ENCODE measurements at regions not wholly inside any gene's neighbourhood (a gene's known extent, or its start where the extent isn't known, plus 50 kb on each side); places are given as distances from the start of the nearest gene placed in this dataset.

GRCh38 chr6:90770778-90771177 is 183.9 kb upstream of the MAP3K7 start:
- no peak for DNase-seq (ENCODE audit: extremely low read depth, insufficient read length)
- no peak overlapping the region for H3K4me3 ChIP-seq (replicated peaks; ENCODE audit: low read depth, low read length)
- no peaks in the 10 kb centered on the region for H3K36me3 ChIP-seq (ENCODE audit: control insufficient read depth, insufficient read depth, low read length)
- no peak for TF ChIP-seq CTCF (IDR thresholded peaks at IDR 0.05; ENCODE audit: insufficient read depth, low read length, poor library complexity, severe bottlenecking)
- H3K27me3 ChIP-seq (replicated peaks; ENCODE audit: control insufficient read depth, insufficient read depth, low read length), result no peaks in the 10 kb centered on the region

GRCh38 chr6:90765895-90766294 is 179.0 kb upstream of the MAP3K7 start:
- DNase-seq (ENCODE audit: extremely low read depth, insufficient read length), result no peak
- no peaks in the 10 kb centered on the region for H3K36me3 ChIP-seq (ENCODE audit: control insufficient read depth, insufficient read depth, low read length)
- TF ChIP-seq CTCF (IDR thresholded peaks at IDR 0.05; ENCODE audit: insufficient read depth, low read length, poor library complexity, severe bottlenecking), result no peak
- H3K4me3 ChIP-seq (replicated peaks; ENCODE audit: low read depth, low read length), result no peak overlapping the region
- H3K27me3 ChIP-seq (replicated peaks; ENCODE audit: control insufficient read depth, insufficient read depth, low read length), result no peaks in the 10 kb centered on the region

GRCh38 chr6:90765491-90765890 is 178.6 kb upstream of the MAP3K7 start:
- DNase-seq (ENCODE audit: extremely low read depth, insufficient read length), result no peak
- Histone ChIP-seq H3K4me3 (replicated peaks; ENCODE audit: low read depth, low read length) (no peak overlapping the region), H3K36me3 (ENCODE audit: control insufficient read depth, insufficient read depth, low read length) (no peaks in the 10 kb centered on the region), H3K27me3 (replicated peaks; ENCODE audit: control insufficient read depth, insufficient read depth, low read length) (no peaks in the 10 kb centered on the region)
- TF ChIP-seq CTCF (IDR thresholded peaks at IDR 0.05; ENCODE audit: insufficient read depth, low read length, poor library complexity, severe bottlenecking), result no peak

GRCh38 chr6:90764001-90764400 is 177.1 kb upstream of the MAP3K7 start:
- H3K27me3 ChIP-seq (replicated peaks; ENCODE audit: control insufficient read depth, insufficient read depth, low read length), result no peaks in the 10 kb centered on the region
- no peaks in the 10 kb centered on the region for H3K36me3 ChIP-seq (ENCODE audit: control insufficient read depth, insufficient read depth, low read length)
- no peak overlapping the region for H3K4me3 ChIP-seq (replicated peaks; ENCODE audit: low read depth, low read length)
- no peak for DNase-seq (ENCODE audit: extremely low read depth, insufficient read length)
- no peak for TF ChIP-seq CTCF (IDR thresholded peaks at IDR 0.05; ENCODE audit: insufficient read depth, low read length, poor library complexity, severe bottlenecking)

GRCh38 chr6:90759664-90760063 is 172.8 kb upstream of the MAP3K7 start:
- Histone ChIP-seq H3K36me3 (ENCODE audit: control insufficient read depth, insufficient read depth, low read length) (no peaks in the 10 kb centered on the region), H3K27me3 (replicated peaks; ENCODE audit: control insufficient read depth, insufficient read depth, low read length) (no peaks in the 10 kb centered on the region), H3K4me3 (replicated peaks; ENCODE audit: low read depth, low read length) (no peak overlapping the region)
- no peak for TF ChIP-seq CTCF (IDR thresholded peaks at IDR 0.05; ENCODE audit: insufficient read depth, low read length, poor library complexity, severe bottlenecking)
- no peak for DNase-seq (ENCODE audit: extremely low read depth, insufficient read length)

- Histone ChIP-seq H3K27me3 (replicated peaks; ENCODE audit: control insufficient read depth, insufficient read depth, low read length) (no peaks in the 10 kb centered on the region), H3K4me3 (replicated peaks; ENCODE audit: low read depth, low read length) (no peak overlapping the region), H3K36me3 (ENCODE audit: control insufficient read depth, insufficient read depth, low read length) (no peaks in the 10 kb centered on the region)
- no peak for TF ChIP-seq CTCF (IDR thresholded peaks at IDR 0.05; ENCODE audit: insufficient read depth, low read length, poor library complexity, severe bottlenecking)
- no peak for DNase-seq (ENCODE audit: extremely low read depth, insufficient read length)
These were observed 171.9 kb upstream of the MAP3K7 start for GRCh38 chr6:90758741-90759140.
